C4-2B (cell line): ENCODE measurements at regions not wholly inside any gene's neighbourhood (a gene's known extent, or its start where the extent isn't known, plus 50 kb on each side); places are given as distances from the start of the nearest gene placed in this dataset.

ENCODE experiments used
- H3K27ac ChIP-seq: fragments of 450-650 bp; 2 replicates; pipeline ENCODE4 v1.5.1; 2017
- ZFX ChIP-seq: fragments of 450-650 bp; IDR thresholded peaks from 2 replicates; pipeline ENCODE4 v1.6.1; 2017
- TF ChIP-seq, protein P1 (sequence below): fragments of 450-650 bp; conservative IDR thresholded peaks from 2 replicates; pipeline ENCODE4 v1.5.1; 2017; ENCODE audit warnings: mild to moderate bottlenecking

DNA sequence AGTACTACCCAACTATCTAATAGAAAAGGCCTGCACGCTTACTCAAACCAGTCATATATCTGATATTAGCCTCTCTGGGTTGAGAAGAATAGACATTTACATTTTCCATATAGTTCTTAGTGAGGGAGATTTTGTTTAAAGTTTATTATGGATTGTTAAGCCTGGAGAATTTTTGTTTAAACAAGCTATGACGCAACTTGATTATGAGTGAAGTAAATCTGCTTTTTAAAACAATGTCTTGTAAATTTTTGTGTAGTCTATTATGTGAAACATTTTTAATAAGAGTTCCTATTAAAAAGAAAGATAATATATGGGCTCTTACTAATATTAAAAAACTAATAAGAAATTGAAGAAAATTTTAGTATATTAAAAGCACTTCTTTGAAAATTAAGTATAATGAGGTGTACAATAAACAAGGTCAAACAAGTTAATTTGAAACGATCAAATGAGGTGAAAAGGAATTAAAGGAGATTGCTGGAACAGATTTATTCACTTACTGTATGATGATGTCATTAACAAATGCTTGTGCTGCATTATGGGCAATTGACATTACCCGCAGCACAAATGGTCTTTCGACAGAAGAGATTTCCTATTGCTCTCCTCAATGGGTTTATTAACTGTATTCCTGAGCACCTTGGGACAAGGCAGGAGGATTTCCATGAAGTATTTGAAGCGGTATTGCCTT is 229.2 kb upstream of the SMIM21 start:
- H3K27ac ChIP-seq = no peak overlapping the region
- TF ChIP-seq, protein P1, sequence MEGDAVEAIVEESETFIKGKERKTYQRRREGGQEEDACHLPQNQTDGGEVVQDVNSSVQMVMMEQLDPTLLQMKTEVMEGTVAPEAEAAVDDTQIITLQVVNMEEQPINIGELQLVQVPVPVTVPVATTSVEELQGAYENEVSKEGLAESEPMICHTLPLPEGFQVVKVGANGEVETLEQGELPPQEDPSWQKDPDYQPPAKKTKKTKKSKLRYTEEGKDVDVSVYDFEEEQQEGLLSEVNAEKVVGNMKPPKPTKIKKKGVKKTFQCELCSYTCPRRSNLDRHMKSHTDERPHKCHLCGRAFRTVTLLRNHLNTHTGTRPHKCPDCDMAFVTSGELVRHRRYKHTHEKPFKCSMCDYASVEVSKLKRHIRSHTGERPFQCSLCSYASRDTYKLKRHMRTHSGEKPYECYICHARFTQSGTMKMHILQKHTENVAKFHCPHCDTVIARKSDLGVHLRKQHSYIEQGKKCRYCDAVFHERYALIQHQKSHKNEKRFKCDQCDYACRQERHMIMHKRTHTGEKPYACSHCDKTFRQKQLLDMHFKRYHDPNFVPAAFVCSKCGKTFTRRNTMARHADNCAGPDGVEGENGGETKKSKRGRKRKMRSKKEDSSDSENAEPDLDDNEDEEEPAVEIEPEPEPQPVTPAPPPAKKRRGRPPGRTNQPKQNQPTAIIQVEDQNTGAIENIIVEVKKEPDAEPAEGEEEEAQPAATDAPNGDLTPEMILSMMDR = no peak
- TF ChIP-seq ZFX = no peak

DNA sequence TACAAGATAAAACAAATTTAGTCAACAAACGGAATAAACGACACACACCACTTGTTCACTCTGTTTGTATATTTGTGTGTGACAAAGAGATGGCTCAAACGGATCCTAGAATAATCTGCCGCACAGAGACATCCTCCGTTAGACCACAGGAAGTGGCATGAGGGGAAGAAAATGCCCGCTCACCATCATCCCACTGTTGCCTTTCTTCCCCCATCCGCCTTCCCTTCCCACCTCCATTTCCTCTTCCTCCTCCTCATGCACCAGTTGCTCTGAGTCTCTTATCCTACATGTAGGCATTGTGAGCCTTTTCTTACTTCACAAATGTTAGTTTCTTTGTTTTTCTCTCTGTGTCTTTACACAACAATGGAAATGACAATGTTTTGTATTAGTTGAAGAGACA is 228.5 kb upstream of the SMIM21 start:
- H3K27ac ChIP-seq = no peak overlapping the region
- TF ChIP-seq ZFX = no peak
- TF ChIP-seq, protein P1 = no peak

DNA sequence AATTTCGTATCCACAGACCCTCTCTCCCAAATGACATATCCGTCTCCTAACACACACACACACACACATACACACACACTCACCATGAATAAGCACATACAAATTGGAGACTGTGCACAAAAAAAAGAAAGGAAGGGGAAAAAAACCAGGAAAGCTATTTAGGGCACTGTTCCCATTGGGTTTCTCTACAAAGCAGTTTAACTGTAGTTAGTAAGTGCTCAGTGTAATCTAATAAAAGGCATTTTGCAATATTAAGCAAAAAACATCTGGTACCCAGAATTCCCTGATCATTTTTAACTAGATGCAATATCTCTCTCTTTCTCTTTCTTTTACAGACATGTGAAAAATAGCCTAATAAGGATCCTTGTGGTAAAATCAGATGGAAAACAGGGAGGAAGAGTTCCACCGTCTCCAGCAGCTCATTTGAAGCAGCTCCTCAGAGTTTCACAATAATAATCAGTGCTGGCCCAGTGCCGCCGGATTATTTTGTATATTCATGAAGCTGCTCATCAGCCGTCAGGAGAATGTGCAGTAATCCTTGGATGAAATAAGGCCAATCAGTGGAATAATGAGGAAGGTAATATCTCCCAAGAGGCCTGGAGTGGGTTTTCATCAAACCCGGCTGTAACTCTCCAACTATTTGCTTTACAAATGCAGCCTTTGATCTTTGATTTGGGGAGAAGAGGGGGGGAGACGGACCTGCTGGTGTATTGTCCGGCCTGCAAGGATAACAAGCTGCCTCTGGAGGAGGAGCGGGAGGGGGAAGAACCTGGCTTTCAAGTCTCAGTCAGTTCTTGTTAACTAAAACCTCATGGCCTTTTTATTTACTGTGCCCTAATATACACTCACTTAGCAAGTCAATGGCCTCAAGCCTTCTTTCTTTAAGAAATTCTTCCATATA is 227.6 kb upstream of the SMIM21 start:
- no peak for TF ChIP-seq ZFX
- TF ChIP-seq, protein P1 = no peak
- no peak overlapping the region for H3K27ac ChIP-seq

DNA sequence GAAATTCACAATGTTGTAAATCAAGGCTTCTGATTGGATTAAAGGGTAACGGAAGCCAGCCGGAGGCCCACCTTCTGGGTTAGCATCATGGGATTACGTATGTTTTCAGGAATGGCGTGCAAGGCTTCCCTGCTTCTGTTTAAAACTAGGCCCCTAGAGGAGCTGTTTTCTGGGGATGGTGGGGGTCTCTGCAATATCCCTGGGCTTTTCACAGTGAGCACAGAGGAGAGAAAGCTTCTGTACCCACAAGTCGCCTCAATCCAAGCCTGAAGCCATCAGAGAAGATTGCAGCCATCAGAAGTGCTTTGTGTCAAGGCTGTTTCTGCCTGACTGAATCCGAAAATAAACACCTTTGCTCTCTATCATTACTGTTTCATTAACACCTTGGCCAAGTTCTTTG is 226.9 kb upstream of the SMIM21 start:
- H3K27ac ChIP-seq = no peak overlapping the region
- TF ChIP-seq, protein P1 = no peak
- no peak for TF ChIP-seq ZFX

DNA sequence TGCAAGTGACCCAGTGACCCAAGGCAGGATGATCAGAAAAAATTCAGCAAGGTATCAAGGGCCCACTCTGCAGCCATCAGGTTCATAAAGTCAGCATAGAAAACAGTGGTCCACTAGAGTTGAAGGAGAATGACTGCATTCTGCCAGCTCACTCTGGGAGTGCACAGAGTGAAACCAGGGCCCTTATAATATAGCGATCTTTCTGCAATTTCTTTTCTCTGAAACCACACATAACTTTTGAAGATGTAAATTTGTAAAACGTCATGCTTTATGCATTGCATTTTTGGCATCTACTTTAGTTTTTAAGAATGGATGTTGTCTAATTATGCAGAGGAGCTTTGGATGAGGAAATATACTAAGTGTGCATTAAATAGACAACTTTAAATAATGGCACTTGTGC is 225.0 kb upstream of the SMIM21 start:
- no peak for TF ChIP-seq ZFX
- TF ChIP-seq, protein P1 = no peak
- no peak overlapping the region for H3K27ac ChIP-seq

DNA sequence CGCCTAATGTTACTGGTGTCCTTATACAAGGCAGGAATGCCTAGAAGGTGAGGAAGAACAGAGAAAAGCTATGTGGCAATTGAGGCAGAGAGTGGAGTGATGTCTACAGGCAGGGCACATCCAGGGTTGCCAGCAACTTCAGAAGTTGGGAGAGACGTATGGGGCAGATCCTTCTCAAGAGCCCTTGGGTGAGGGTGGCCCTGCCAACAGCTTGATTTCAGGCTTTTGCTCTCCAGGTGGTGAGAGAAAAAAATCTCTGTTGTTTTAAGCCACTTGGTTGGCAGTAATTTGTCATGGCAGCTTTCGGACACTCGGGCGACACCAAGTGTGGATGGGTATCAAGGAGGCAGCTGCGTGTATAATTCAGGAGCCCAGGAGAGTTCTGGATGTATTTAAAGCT is 217.4 kb upstream of the SMIM21 start:
- TF ChIP-seq, protein P1 = no peak
- TF ChIP-seq ZFX = no peak
- H3K27ac ChIP-seq = no peak overlapping the region

DNA sequence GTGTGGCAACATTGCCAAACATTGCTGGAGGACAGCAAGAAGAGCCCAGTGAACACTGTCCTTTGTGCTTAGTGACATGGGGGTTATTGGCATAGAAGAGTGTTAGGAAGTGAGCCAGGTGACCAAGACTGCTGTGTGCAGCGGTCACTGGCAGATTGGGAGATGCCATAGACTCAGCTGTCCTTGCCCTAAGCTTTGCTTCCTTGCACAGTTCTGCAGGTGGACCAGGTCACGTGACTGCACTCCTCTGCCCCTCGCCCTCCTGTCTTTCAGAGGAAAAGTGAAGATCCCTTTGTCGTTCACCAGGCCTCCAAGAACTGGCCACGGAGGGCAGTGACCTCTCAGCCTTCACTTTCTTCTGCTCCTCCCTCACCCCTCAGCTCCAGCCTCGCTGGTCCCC is 215.6 kb upstream of the SMIM21 start:
- TF ChIP-seq ZFX = no peak
- TF ChIP-seq, protein P1 = no peak

More for the DNA sequence above, 215.6 kb upstream of the SMIM21 start:
- H3K27ac ChIP-seq = no peak overlapping the region
